GM12864 (cell line): ENCODE measurements at regions not wholly inside any gene's neighbourhood (a gene's known extent, or its start where the extent isn't known, plus 50 kb on each side); places are given as distances from the start of the nearest gene placed in this dataset.

Experiments
- DNase-seq: peaks from one replicate; pipeline ENCODE4 v3.0.0-alpha.2; 2011; ENCODE audit warnings: low read depth
- H3K4me3 ChIP-seq: 2 replicates; pipeline ENCODE4 v1.5.1; 2011; ENCODE audit warnings: mild to moderate bottlenecking, low read depth, low read length, control low read depth
- TF ChIP-seq, protein P1 (sequence below): IDR thresholded peaks from 2 replicates; pipeline ENCODE4 v1.5.1; 2011; ENCODE audit warnings: low read depth, mild to moderate bottlenecking, moderate library complexity, low read length, control low read depth, inconsistent platforms; ENCODE audit errors: missing control alignments

DNA sequence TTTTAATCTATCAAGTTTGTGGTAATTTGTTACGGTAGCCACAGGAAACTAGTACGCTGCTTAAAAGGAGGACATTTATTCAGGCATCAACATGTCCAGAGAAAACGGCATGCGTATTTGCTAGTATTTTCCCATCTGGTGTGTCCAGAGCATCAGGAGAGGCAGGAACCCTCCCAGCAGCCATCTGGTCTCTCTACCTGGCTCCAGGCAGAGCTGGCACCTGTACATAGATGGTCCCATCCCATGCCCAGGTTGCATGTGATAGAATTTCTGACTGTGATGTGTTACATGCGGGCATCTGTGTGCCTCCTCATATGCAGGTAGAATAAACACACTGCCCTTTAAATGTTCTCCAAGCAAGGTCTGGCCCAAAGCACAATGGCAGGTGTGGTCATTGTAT is 57.9 kb upstream of the PAGE1 start:
- DNase-seq: no peak
- H3K4me3 ChIP-seq: no peak overlapping the region
- TF ChIP-seq, protein P1, sequence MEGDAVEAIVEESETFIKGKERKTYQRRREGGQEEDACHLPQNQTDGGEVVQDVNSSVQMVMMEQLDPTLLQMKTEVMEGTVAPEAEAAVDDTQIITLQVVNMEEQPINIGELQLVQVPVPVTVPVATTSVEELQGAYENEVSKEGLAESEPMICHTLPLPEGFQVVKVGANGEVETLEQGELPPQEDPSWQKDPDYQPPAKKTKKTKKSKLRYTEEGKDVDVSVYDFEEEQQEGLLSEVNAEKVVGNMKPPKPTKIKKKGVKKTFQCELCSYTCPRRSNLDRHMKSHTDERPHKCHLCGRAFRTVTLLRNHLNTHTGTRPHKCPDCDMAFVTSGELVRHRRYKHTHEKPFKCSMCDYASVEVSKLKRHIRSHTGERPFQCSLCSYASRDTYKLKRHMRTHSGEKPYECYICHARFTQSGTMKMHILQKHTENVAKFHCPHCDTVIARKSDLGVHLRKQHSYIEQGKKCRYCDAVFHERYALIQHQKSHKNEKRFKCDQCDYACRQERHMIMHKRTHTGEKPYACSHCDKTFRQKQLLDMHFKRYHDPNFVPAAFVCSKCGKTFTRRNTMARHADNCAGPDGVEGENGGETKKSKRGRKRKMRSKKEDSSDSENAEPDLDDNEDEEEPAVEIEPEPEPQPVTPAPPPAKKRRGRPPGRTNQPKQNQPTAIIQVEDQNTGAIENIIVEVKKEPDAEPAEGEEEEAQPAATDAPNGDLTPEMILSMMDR: no peak

DNA sequence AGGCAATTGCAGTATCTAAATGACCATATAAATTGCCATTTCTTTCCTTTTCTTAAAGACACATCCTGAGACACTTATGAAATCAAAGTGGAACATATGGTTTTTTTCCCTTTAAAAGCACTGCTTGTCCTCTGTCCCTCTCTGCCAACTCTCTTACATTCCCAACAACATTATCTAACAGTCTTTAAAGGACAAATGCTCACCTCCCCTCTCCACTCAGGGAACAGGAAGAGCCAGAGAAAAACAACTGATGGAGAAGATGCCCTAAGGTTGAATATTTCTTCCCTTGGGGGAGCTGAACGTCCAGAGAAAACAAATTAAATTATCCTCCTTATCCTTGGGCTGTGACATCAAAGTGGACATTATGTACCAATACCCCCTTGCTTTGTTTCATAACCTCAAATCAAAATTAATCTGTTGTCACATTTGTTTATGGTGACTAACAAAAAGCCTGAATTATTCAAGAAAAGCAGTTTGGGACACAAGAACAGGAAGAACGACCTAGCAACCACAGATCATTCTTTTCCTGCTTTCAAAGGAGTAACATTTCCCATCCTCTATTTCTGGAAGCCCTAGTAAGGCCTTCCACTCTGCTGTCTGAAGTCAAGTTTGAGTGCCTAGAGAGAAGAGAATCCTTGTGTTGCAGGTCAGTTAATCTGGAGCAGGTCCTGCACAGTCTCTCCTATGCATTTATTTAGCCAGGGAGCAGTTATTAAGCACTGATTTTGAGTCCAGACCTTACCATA is 52.6 kb upstream of the PAGE1 start:
- H3K4me3 ChIP-seq: no peak overlapping the region
- TF ChIP-seq, protein P1: no peak
- DNase-seq: no peak

DNA sequence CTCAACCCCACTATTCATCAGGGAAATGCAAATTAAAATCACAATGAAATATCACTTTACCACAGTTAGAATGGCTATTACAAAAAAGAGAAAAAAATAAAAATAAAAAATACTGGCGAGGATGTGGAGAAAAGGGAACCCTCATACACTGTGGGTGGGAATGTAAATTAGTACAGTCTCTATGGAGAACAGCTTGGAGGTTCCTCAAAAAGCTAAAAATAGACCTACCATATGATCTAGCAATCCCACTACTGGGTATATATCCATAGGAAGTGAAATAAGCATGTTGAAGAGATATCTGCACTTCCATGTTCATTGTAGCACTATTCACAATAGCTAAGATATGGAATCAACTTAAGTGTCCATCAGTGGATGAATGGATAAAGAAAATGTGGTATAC is 50.5 kb upstream of the PAGE1 start:
- no peak overlapping the region for H3K4me3 ChIP-seq
- TF ChIP-seq, protein P1: no peak
- DNase-seq: no peak
